G401.6 (cell line): ENCODE measurements at regions not wholly inside any gene's neighbourhood (a gene's known extent, or its start where the extent isn't known, plus 50 kb on each side); places are given as distances from the start of the nearest gene placed in this dataset.

Experiments used
- FAIRE-seq: peaks from 2 replicates; lab custom pipeline; 2012; peaks lifted over from hg19 to GRCh38; lab: Jason Lieb, UNC

- no peak for FAIRE-seq
These were observed 584.3 kb downstream of the BCL11A start for GRCh38 chr2:59969161-59969560.

DNA sequence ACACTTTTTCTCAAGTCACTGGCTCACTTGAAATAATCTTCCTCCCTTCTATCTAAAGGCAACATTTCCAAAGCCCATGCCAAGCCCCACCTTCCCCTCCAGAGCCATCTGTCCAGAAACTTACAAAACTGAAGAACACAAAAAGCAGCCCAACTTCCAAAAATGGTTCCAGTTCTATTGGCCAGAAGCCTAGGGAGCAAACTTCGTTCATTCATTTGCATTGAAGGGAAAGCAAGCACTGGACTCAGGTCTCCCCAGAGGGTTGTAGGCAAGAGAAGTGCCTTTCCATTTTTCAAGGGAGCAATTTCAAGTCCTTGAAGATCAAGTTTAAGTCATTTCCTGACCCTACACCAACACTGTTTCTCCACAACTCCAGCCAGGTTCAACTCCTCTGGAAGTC lies 585.0 kb downstream of the BCL11A start:
- FAIRE-seq, result no peak

DNA sequence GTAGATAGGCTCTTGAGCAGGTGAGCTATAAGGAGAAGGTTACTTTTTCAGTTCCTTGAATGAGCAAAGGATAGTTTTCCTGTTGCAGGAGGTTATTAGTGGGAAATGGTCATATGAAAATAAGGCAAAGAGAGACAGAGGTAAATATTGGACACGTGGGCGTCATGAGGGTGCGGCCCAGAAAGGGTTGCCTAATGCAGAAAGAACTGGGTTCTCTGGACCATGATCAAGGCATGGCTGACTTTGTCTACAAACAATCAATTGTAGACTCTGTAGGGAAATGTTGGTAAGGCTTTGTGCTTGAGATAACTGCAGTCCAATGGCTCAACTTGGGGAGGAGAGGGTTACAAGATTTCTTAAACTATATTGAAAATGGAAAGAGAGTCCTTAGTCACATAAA lies 585.8 kb downstream of the BCL11A start:
- FAIRE-seq, result no peak

GRCh38 chr2:59963157-59963556 lies 590.3 kb downstream of the BCL11A start:
- no peak for FAIRE-seq

GRCh38 chr2:59961746-59962145 lies 591.7 kb downstream of the BCL11A start:
- no peak for FAIRE-seq

DNA sequence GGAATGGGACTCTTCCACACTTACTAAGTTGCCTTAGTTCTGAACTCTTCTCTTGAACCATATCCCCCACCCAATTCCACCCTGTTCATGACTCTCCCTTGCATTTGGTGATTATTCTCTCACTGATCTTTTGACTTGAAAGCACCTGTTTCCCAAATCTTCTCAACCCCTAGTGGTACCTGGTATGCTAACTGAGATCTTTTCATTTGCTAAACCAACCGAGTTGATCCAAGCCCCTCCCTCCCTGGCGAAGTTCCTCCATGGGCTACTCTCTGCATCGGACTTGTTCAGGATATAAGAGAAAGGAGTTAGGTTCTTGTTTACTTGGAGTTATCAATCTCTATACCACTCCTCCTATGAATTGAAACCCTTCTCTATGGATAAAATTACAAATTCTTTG lies 593.5 kb downstream of the BCL11A start:
- FAIRE-seq, result no peak

GRCh38 chr2:59957504-59957903 lies 596.0 kb downstream of the BCL11A start:
- no peak for FAIRE-seq

DNA sequence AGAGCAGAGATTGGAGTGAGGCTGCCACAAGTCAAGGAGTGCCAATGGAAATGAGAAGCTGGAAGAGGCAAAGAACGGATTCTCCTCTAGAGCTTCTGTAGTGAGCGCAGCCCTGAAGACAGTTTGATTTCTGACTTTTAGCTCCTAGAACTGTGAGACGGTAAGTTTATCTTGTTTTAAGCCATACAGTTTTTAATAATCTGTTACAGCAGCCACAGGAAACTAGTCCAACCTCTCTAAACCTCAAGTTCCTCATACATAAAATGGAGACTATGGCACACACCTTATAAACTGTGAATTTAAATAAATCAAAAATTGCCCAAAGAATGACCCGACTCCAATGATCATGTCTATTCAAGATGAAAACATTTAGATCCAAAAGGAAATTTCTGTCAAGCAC lies 596.5 kb downstream of the BCL11A start:
- FAIRE-seq, result no peak

GRCh38 chr2:59947917-59948541 lies 605.4 kb downstream of the BCL11A start:
- FAIRE-seq, result no peak

DNA sequence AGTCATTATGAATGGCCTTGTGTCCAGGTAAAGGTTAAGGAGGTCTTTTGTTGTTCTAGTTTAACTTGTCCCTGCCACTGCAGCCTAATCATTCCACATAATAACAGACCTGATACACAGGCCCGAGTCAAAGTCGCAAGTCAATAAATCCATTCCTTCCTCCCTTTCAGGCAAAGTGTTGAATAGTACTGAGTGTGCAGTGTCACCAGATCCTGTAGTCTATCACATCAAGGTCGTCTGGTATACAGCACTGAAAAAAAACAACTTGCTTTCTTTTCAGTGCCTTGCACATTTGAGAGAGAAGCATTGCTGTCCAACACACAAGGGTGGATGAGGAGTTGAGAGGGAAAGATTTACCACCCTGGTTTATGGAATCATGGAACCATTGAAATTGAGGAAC lies 606.2 kb downstream of the BCL11A start:
- no peak for FAIRE-seq

DNA sequence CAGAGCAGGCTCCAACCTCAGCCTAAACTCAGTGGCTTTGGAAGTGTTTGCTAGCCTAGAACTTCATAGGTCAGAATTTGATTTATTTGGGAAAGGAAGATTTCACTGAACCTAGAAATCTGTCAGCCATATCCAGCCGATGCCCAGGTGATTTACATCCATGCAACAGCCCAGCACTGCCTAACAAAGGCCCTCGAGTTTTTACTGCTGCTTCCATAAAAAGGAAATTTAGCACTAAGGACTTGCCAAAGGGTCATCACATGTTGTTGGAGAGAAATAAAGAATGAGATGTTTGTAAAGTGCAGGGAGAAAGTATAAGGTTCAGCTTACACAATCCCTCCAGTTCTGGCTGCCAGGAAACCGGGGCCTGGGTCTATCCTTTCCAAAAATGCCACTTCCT lies 614.2 kb downstream of the BCL11A start:
- FAIRE-seq, result no peak

GRCh38 chr2:59938181-59938580 lies 615.3 kb downstream of the BCL11A start:
- no peak for FAIRE-seq

DNA sequence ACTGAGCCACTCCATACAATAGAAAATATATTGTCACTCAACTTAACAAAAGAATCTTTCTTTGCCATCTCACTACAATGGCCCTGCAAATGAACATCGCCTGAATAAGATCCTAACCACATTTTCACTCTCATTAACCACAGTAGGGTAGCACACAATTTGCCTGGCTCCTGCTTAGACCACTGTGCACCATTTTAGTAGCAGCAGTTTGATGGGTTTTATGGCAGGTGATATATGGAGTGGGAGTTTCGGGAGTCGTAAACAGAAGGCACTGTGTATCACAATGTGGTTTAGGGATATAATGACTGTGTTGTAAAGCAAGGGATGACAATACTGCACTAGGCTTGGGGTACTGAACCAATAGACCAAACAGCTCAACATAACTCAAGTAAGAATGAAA lies 617.4 kb downstream of the BCL11A start:
- FAIRE-seq, result no peak

DNA sequence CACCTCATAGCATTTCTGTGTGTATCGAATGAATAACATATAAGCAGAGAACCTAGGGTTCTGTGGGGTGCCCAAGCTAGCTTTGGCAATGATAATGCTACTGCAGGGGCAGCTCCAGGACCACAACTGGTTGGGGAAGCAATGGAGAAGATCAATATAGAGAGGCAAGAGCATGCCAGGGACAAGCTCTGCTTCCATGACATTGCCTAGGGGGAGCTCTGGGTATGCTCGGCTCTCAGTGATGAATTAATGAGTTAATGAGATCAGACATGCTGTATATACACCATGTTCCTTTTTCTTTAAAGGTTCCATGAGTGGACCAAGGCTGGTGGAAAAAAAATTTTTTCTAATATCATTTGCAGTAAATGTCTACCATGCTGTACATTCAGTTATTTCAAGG lies 618.4 kb downstream of the BCL11A start:
- no peak for FAIRE-seq

GRCh38 chr2:59933948-59934347 lies 619.5 kb downstream of the BCL11A start:
- no peak for FAIRE-seq

DNA sequence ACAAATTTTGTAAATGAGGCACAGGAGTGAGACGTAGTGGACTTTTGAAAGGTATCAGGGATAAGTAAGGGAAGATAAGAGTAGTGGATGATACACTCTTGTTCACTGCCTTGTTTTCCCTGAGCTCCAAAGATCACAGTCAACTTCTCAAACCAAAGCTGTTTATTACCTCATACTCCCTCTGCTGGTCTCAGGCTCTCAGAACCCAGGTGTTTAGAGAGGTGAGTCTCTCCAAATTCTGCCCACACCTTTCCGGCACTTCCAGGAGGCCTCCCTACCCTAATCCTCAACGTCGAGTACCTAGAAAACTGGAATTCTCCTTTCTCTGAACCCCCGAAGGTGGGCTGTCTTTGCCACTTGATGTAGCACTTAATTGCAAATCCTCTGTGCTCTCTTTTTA lies 621.1 kb downstream of the BCL11A start:
- no peak for FAIRE-seq

GRCh38 chr2:59930430-59930829 lies 623.0 kb downstream of the BCL11A start:
- FAIRE-seq, result no peak

GRCh38 chr2:59926731-59927130 lies 626.7 kb downstream of the BCL11A start:
- FAIRE-seq, result no peak

GRCh38 chr2:59925321-59925720 lies 628.1 kb downstream of the BCL11A start:
- no peak for FAIRE-seq

- FAIRE-seq, result no peak
These were observed 629.1 kb downstream of the BCL11A start for GRCh38 chr2:59924346-59924745.

- no peak for FAIRE-seq
These were observed 631.0 kb downstream of the BCL11A start for GRCh38 chr2:59922450-59922849.

DNA sequence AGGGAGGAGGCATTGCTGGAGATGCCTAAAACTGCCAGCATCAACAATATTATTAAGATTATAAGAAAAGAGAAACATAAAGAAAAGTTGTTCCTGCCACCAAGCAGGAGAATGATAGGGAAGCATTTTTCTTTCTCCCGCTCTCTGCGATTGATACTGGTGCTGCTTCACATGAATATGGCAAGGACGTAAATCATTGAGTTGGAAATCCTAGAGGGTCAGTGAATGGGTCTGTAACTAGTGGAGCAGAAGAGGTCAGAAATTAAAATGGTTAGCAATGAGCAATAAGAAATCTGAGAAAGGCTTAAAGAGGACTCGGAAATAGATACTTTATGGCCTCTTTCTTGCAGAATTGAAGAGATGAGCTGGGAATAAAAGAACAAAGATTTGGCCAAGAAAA lies 631.7 kb downstream of the BCL11A start:
- no peak for FAIRE-seq

GRCh38 chr2:59920961-59921360 lies 632.5 kb downstream of the BCL11A start:
- no peak for FAIRE-seq

- FAIRE-seq, result no peak
These were observed 633.1 kb downstream of the BCL11A start for GRCh38 chr2:59920307-59920706.

- no peak for FAIRE-seq
These were observed 633.9 kb downstream of the BCL11A start for GRCh38 chr2:59919579-59919978.
